22Rv1 (cell line): ENCODE measurements at regions not wholly inside any gene's neighbourhood (a gene's known extent, or its start where the extent isn't known, plus 50 kb on each side); places are given as distances from the start of the nearest gene placed in this dataset.

Experiments used
- ZFX ChIP-seq: fragments of 450-650 bp; IDR thresholded peaks from 2 replicates; pipeline ENCODE4 v1.6.1; 2017; ENCODE audit warnings: antibody characterized with exemption, borderline replicate concordance
- TF ChIP-seq, protein P1 (sequence below): fragments of 450-650 bp; IDR thresholded peaks from 2 replicates; pipeline ENCODE4 v1.5.1; 2017; ENCODE audit warnings: mild to moderate bottlenecking

DNA sequence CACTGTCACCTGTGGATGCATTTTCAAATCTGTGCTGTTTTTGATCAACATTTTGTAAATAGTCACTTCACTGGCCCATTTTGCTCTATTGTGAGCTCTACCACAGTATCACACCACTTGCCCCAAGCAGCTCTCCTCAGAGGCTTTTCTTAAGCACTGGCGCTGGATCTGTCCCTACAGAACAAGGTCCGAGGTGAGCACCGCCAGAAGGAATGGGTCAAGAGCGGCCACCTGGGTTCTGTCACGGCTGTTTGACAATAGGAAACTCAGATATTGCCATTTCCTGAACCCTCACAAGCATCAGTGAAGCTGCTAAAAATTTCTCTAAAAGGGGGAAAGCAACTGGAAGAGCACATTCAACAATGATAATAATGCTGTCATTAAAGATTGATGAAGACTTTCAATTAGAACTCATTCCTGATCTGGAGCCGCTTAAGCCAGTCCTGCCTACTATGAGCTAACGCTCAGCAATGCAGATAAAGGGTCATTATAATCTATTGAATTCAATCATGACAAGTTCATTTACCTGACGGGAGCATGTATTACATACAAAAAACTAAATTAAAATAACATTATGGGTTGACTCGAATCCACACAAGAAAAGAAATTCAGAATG is 514.0 kb downstream of the GALR1 start:
- TF ChIP-seq, protein P1, sequence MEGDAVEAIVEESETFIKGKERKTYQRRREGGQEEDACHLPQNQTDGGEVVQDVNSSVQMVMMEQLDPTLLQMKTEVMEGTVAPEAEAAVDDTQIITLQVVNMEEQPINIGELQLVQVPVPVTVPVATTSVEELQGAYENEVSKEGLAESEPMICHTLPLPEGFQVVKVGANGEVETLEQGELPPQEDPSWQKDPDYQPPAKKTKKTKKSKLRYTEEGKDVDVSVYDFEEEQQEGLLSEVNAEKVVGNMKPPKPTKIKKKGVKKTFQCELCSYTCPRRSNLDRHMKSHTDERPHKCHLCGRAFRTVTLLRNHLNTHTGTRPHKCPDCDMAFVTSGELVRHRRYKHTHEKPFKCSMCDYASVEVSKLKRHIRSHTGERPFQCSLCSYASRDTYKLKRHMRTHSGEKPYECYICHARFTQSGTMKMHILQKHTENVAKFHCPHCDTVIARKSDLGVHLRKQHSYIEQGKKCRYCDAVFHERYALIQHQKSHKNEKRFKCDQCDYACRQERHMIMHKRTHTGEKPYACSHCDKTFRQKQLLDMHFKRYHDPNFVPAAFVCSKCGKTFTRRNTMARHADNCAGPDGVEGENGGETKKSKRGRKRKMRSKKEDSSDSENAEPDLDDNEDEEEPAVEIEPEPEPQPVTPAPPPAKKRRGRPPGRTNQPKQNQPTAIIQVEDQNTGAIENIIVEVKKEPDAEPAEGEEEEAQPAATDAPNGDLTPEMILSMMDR = no peak
- TF ChIP-seq ZFX = no peak
